ENCODE measurements at regions not wholly inside any gene's neighbourhood (a gene's known extent, or its start where the extent isn't known, plus 50 kb on each side); places are given as distances from the start of the nearest gene placed in this dataset.

DNA sequence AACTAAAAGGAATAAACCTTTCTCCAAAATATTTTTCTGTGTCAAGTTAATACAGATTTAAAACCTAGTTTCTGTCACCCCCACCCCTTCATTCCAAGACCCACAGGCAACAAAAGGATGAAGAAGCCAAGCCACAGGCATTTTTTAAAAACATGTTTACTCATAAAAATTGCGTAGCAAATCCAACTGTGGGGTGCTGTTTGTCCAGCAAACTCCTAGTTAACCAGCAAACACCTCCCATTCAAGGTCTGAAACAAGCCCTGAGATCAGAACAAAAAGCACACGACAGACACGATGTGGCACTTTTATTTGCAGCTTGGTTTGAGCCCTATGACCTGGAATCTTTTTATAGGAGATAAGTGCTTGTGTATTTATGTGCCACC lies 149.9 kb upstream of the CAMK1G start:
- Histone ChIP-seq H3K9me2 (replicated peaks; ENCODE audit: low read depth, low read length) (no peaks in the 10 kb centered on the region), H3K9me3 (ENCODE audit: insufficient read depth, low read depth, low read length) (no peaks in the 10 kb centered on the region), H2AFZ (ENCODE audit: low read length) (no peak overlapping the region), H3K4me2 (ENCODE audit: low read depth, low read length, poor library complexity, severe bottlenecking) (no peak overlapping the region), H3F3A (ENCODE audit: low read depth) (no peaks in the 10 kb centered on the region), H4K20me1 (ENCODE audit: insufficient read depth, low read length, poor library complexity, severe bottlenecking) (no peaks in the 10 kb centered on the region), H3K9ac (ENCODE audit: low read depth, low read length, poor library complexity, severe bottlenecking) (no peak overlapping the region), H3K4me3 (ENCODE audit: low read length, poor library complexity, severe bottlenecking) (no peak overlapping the region), H3K36me3 (ENCODE audit: insufficient read depth, low read length) (no peaks in the 10 kb centered on the region), H3K27me3 (ENCODE audit: insufficient read depth, low read length, poor library complexity, severe bottlenecking) (no peaks in the 10 kb centered on the region), H3K4me1 (ENCODE audit: insufficient read depth, low read length, poor library complexity, severe bottlenecking) (no peaks in the 10 kb centered on the region), H3K79me2 (ENCODE audit: insufficient read depth, low read length) (no peaks in the 10 kb centered on the region)
- TF ChIP-seq, protein P1, sequence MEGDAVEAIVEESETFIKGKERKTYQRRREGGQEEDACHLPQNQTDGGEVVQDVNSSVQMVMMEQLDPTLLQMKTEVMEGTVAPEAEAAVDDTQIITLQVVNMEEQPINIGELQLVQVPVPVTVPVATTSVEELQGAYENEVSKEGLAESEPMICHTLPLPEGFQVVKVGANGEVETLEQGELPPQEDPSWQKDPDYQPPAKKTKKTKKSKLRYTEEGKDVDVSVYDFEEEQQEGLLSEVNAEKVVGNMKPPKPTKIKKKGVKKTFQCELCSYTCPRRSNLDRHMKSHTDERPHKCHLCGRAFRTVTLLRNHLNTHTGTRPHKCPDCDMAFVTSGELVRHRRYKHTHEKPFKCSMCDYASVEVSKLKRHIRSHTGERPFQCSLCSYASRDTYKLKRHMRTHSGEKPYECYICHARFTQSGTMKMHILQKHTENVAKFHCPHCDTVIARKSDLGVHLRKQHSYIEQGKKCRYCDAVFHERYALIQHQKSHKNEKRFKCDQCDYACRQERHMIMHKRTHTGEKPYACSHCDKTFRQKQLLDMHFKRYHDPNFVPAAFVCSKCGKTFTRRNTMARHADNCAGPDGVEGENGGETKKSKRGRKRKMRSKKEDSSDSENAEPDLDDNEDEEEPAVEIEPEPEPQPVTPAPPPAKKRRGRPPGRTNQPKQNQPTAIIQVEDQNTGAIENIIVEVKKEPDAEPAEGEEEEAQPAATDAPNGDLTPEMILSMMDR (conservative IDR thresholded peaks at IDR 0.05; ENCODE audit: low read length) = no peak
- no peak for TF ChIP-seq EZH2phosphoT487 (IDR thresholded peaks at IDR 0.05; ENCODE audit: borderline replicate concordance)

GRCh38 chr1:209434066-209434465 lies 149.4 kb upstream of the CAMK1G start:
- Histone ChIP-seq H3K4me3 (ENCODE audit: low read length, poor library complexity, severe bottlenecking) (no peak overlapping the region), H3K4me2 (ENCODE audit: low read depth, low read length, poor library complexity, severe bottlenecking) (no peak overlapping the region), H3K36me3 (ENCODE audit: insufficient read depth, low read length) (no peaks in the 10 kb centered on the region), H2AFZ (ENCODE audit: low read length) (no peak overlapping the region), H3K9me3 (ENCODE audit: insufficient read depth, low read depth, low read length) (no peaks in the 10 kb centered on the region), H3K9ac (ENCODE audit: low read depth, low read length, poor library complexity, severe bottlenecking) (no peak overlapping the region), H3K9me2 (replicated peaks; ENCODE audit: low read depth, low read length) (no peaks in the 10 kb centered on the region), H3K79me2 (ENCODE audit: insufficient read depth, low read length) (no peaks in the 10 kb centered on the region), H3K27me3 (ENCODE audit: insufficient read depth, low read length, poor library complexity, severe bottlenecking) (no peaks in the 10 kb centered on the region), H4K20me1 (ENCODE audit: insufficient read depth, low read length, poor library complexity, severe bottlenecking) (no peaks in the 10 kb centered on the region), H3K4me1 (ENCODE audit: insufficient read depth, low read length, poor library complexity, severe bottlenecking) (no peaks in the 10 kb centered on the region), H3F3A (ENCODE audit: low read depth) (no peaks in the 10 kb centered on the region)
- TF ChIP-seq EZH2phosphoT487 (IDR thresholded peaks at IDR 0.05; ENCODE audit: borderline replicate concordance) = no peak
- TF ChIP-seq, protein P1 (conservative IDR thresholded peaks at IDR 0.05; ENCODE audit: low read length) = no peak

DNA sequence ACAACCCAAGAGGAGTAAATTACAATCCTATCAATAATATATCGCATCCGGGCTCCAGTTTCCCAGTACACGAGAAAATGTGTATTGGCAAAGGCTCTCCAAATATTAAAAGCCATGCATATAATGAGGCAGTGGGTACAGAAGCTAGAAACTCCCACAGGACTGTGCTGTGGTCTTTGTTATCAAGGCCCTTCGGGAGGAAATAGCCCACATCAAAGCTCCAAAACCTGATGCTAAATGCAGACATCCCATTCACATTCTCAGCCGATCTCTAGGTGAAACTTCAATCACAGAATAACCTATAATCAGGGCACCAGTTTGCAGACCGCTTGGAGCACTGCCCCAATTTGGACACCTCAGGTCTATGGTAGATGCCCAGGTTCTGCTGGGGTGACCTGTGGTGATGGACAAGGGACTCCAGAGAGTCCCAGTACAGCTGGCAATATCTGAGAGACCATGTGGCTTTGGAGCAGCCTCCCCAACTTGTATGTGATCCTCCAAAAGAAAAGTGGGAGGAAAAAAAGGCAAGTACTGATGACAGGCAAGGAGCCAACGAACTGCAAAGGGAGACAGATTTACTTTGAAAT lies 148.8 kb upstream of the CAMK1G start:
- Histone ChIP-seq H3K79me2 (ENCODE audit: insufficient read depth, low read length) (no peaks in the 10 kb centered on the region), H4K20me1 (ENCODE audit: insufficient read depth, low read length, poor library complexity, severe bottlenecking) (no peaks in the 10 kb centered on the region), H2AFZ (ENCODE audit: low read length) (no peak overlapping the region), H3F3A (ENCODE audit: low read depth) (no peaks in the 10 kb centered on the region), H3K27me3 (ENCODE audit: insufficient read depth, low read length, poor library complexity, severe bottlenecking) (no peaks in the 10 kb centered on the region), H3K36me3 (ENCODE audit: insufficient read depth, low read length) (no peaks in the 10 kb centered on the region), H3K9me3 (ENCODE audit: insufficient read depth, low read depth, low read length) (no peaks in the 10 kb centered on the region), H3K4me2 (ENCODE audit: low read depth, low read length, poor library complexity, severe bottlenecking) (no peak overlapping the region), H3K4me1 (ENCODE audit: insufficient read depth, low read length, poor library complexity, severe bottlenecking) (no peaks in the 10 kb centered on the region), H3K9ac (ENCODE audit: low read depth, low read length, poor library complexity, severe bottlenecking) (no peak overlapping the region), H3K9me2 (replicated peaks; ENCODE audit: low read depth, low read length) (no peaks in the 10 kb centered on the region), H3K4me3 (ENCODE audit: low read length, poor library complexity, severe bottlenecking) (no peak overlapping the region)
- no peak for TF ChIP-seq EZH2phosphoT487 (IDR thresholded peaks at IDR 0.05; ENCODE audit: borderline replicate concordance)
- TF ChIP-seq, protein P1 (conservative IDR thresholded peaks at IDR 0.05; ENCODE audit: low read length) = no peak

Data from Loucy (cell line).